ENCODE measurements at regions not wholly inside any gene's neighbourhood (a gene's known extent, or its start where the extent isn't known, plus 50 kb on each side); places are given as distances from the start of the nearest gene placed in this dataset.
A peak's percentile ranks its signal among the peaks of the same experiment; 100 is the strongest.
"Not testable (repeated sequence)": the region's sequence is repeated elsewhere in the genome, so short reads cannot be mapped to it uniquely, and the experiment has no call there.

DNA sequence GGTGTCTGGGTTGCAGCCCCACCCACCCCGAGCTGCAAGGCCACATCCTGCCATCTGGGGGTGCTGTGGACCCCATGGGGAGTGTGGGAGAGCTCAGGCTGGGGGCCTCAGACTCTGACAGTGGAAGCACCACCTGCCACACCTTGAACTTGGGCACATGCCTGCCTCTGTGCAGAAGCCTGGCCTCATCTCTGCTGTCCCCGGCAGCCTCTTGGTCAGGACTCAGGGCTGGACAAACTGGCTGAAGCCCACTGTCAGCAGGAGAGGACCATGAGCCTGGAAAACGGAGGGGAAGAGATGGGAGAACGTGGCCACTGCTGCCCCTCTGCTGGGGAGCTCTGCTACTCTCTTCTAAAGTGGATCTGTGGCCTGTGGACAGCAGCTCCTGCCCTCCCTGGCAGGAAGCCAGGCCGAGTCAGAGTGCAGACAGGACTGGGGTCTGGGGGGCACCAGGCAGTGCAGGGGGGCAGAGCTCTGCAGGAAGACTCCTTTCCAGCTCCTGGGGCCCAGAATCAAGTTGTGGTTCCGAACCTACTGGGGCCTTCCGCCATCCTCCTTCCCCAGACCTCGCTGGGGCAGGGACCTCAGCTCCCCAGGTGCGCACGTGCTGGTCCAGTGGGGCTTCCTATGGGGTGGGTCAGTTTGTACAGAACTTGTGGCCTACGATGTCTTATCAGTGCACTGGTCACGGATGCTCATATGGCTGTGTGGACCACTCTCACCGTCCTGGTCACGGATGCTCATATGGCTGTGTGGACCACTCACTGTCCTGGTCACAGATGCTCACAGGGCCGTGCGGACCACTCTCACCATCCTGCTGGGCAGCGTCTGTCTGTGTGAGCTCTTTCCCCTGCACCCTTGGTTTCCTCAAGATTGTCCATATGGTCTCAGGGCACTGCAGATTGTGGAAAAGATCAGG is 207.7 kb downstream of the LAT start:
- TF ChIP-seq MYC (IDR thresholded peaks at IDR 0.05; ENCODE audit: low read depth, low read length) (no peak), POLR2A (IDR thresholded peaks at IDR 0.05; ENCODE audit: extremely low read depth, insufficient read length) (no peak), MAX (IDR thresholded peaks at IDR 0.05; ENCODE audit: low read depth, low read length) (no peak)
- TF ChIP-seq, protein P1, sequence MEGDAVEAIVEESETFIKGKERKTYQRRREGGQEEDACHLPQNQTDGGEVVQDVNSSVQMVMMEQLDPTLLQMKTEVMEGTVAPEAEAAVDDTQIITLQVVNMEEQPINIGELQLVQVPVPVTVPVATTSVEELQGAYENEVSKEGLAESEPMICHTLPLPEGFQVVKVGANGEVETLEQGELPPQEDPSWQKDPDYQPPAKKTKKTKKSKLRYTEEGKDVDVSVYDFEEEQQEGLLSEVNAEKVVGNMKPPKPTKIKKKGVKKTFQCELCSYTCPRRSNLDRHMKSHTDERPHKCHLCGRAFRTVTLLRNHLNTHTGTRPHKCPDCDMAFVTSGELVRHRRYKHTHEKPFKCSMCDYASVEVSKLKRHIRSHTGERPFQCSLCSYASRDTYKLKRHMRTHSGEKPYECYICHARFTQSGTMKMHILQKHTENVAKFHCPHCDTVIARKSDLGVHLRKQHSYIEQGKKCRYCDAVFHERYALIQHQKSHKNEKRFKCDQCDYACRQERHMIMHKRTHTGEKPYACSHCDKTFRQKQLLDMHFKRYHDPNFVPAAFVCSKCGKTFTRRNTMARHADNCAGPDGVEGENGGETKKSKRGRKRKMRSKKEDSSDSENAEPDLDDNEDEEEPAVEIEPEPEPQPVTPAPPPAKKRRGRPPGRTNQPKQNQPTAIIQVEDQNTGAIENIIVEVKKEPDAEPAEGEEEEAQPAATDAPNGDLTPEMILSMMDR (IDR thresholded peaks at IDR 0.05; ENCODE audit: low read depth, low read length) = peak; percentile 19
- no peak for DNase-seq (ENCODE audit: low read depth)
- no peak overlapping the region for H3K4me3 ChIP-seq (ENCODE audit: low read depth, low read length)

- not testable (repeated sequence) for H3K4me3 ChIP-seq (ENCODE audit: low read depth, low read length); DNase-seq (ENCODE audit: low read depth)
These were observed 206.9 kb downstream of the LAT start for GRCh38 chr16:29191636-29192180.

DNA sequence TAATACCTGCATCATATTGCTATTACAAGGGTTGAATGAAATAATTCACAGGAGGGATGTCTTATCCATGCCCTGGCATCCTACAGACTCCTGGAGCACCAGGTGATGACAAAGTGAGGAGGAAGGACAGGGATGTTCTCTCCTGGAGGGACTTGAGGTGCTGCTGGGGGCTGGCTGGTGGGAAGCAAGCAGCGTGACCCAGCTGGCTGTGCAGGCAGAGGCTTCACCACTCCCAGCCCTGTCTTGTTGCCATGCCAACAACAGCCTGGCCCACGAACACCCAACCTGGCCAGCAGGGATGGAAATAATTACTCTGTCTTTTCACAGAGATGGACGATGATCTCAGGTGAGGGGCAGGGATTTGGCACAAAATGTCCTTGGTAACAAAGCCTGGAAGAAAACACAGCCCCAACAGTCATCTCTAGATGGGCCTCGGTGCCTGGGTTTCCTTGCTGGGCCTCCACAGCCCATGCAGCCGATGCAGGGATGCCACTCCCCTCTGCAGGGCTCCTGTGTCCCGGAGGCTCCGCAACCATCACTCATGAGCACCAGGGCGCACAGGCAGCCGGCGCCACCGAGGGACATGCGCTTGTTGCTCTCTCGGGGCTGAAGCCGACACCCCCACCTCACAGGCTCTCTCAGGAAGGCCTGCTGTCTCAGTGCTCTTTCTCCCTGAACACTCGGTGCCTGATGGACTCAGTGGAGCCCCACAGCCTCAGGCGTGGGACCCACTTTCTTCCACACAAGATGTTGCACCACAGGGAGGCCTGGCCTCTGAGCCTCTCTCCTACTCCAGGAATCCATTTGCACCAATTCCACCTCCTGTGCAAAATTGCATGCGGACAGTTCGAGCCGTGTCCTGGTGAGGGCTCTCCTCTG is 205.9 kb downstream of the LAT start:
- H3K4me3 ChIP-seq (ENCODE audit: low read depth, low read length); DNase-seq (ENCODE audit: low read depth): not testable (repeated sequence)

GRCh38 chr16:29188806-29189205 is 204.0 kb downstream of the LAT start:
- DNase-seq (ENCODE audit: low read depth); H3K4me3 ChIP-seq (ENCODE audit: low read depth, low read length): not testable (repeated sequence)

- DNase-seq (ENCODE audit: low read depth); H3K4me3 ChIP-seq (ENCODE audit: low read depth, low read length): not testable (repeated sequence)
These were observed 201.7 kb downstream of the LAT start for GRCh38 chr16:29186306-29187220.

GRCh38 chr16:29185872-29186271 is 201.0 kb downstream of the LAT start:
- not testable (repeated sequence) for H3K4me3 ChIP-seq (ENCODE audit: low read depth, low read length); DNase-seq (ENCODE audit: low read depth)

DNA sequence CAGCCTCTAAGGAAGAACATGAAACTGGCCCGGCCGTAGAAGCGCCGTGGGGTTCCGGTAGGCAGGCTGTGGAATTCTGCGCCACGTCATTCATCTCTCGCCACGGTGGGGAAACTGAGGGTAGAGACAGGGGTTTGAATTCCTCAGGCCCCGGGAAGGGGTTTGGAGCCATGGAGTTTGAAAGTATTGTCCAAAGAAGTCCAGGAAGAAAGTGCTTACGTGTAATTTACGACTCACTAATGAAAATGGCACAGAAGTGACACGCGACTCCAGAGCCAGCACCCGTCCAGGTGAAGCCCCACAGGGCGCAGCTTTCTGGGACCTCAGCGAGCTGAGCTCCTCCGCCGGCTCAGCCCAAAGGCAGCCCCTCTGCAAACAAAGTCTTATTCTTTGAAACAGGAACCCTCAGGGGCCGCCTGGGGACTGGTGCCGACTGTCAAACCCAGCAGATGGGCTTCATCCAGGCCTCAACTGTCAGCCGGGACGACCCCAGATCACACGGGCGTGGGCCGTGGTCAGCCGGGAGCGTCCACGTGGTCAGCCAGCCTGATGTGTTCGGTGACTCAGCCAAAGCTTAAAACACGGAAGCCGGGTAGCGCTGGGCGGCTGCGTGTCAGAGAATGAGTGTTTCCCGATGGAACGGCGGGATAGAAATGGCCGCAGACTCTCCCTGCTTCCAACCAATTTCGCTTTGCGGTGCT is 200.0 kb downstream of the LAT start:
- DNase-seq (ENCODE audit: low read depth) = peak; percentile 5

GRCh38 chr16:29182940-29183868 is 198.4 kb downstream of the LAT start:
- not testable (repeated sequence) for H3K4me3 ChIP-seq (ENCODE audit: low read depth, low read length); DNase-seq (ENCODE audit: low read depth)

More for the DNA sequence above, 200.0 kb downstream of the LAT start:
- H3K4me3 ChIP-seq (ENCODE audit: low read depth, low read length) = not testable (repeated sequence)

- TF ChIP-seq POLR2A (IDR thresholded peaks at IDR 0.05; ENCODE audit: extremely low read depth, insufficient read length) (no peak), MYC (IDR thresholded peaks at IDR 0.05; ENCODE audit: low read depth, low read length) (no peak), MAX (IDR thresholded peaks at IDR 0.05; ENCODE audit: low read depth, low read length) (no peak)
- TF ChIP-seq, protein P1 (IDR thresholded peaks at IDR 0.05; ENCODE audit: low read depth, low read length) = no peak
- H3K4me3 ChIP-seq (ENCODE audit: low read depth, low read length) = no peak overlapping the region
- no peak for DNase-seq (ENCODE audit: low read depth)
These were observed 197.6 kb downstream of the LAT start for GRCh38 chr16:29182501-29182900.
